ENCODE measurements at regions not wholly inside any gene's neighbourhood (a gene's known extent, or its start where the extent isn't known, plus 50 kb on each side); places are given as distances from the start of the nearest gene placed in this dataset.

DNA sequence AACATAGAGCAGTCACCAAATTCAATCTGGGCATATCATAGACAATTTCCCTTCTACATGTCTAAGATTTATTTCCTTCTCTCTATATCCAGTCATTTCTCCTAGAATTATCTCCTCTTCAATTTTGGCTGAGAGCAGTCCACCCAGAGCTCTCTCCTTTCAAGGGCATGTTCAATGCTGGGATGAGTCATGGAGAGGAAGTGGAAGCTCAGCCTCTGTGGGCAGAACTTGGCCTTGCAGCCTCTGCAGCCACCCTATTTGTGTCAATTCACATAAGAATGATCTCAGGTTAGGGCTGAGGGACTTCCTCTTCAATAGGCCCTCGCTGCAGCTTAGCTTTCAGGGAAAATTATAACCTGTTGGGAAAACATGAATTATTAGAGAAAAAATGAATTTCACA lies 560.8 kb downstream of the POM121L12 start:
- H3K36me3 ChIP-seq (ENCODE audit: control insufficient read depth in 3 of 3, insufficient read depth in 2 of 3, low read depth in 1 of 3, low read length in 3 of 3): no peaks in the 10 kb centered on the region
- WGBS, 3 donors: 37 to 52% (median 42%) methylated on average over 1 of the region's 1 CpG
- FAIRE-seq (no peak), DNase-seq (no peak)
- no peaks in the 10 kb centered on the region for H3K27me3 ChIP-seq (ENCODE audit: control insufficient read depth in 3 of 3, insufficient read depth in 3 of 3, low read length in 3 of 3)
- H3K4me3 ChIP-seq (ENCODE audit: low read depth in 1 of 3, low read length in 3 of 3): no peak overlapping the region
- H3K27ac ChIP-seq (ENCODE audit: low read depth in 1 of 3, low read length in 2 of 3): no peak overlapping the region
- H3K9me3 ChIP-seq (ENCODE audit: control insufficient read depth in 2 of 2, insufficient read depth in 1 of 2, low read depth in 1 of 2, low read length in 1 of 2): no peaks in the 10 kb centered on the region
- H3K4me1 ChIP-seq (ENCODE audit: control insufficient read depth in 3 of 3, insufficient read depth in 2 of 3, low read depth in 1 of 3, low read length in 2 of 3): no peaks in the 10 kb centered on the region

DNA sequence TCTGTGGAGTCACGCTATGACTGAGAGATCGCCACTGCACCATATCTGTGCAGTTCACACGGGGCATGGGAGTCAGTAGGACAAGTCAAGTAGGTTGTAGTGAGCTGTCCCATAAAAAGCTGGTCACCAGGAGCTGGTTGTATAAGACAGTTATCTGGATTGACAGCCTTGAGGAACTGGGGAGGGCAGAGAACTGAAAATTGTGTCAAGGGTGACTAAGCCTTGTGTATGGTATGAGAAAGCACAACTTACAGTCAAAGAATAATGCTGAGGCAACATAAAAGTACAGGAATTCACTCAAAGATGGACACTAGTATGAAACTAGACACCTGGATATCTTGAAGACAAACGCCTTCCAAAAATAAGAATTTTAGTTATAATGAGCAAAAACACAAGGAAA lies 564.9 kb downstream of the POM121L12 start:
- H3K4me3 ChIP-seq (ENCODE audit: low read depth in 1 of 3, low read length in 3 of 3): no peak overlapping the region
- no peaks in the 10 kb centered on the region for H3K9me3 ChIP-seq (ENCODE audit: control insufficient read depth in 2 of 2, insufficient read depth in 1 of 2, low read depth in 1 of 2, low read length in 1 of 2)
- DNase-seq: no peak
- no peaks in the 10 kb centered on the region for H3K36me3 ChIP-seq (ENCODE audit: control insufficient read depth in 3 of 3, insufficient read depth in 2 of 3, low read depth in 1 of 3, low read length in 3 of 3)
- no peak overlapping the region for H3K27ac ChIP-seq (ENCODE audit: low read depth in 1 of 3, low read length in 2 of 3)
- no peaks in the 10 kb centered on the region for H3K27me3 ChIP-seq (ENCODE audit: control insufficient read depth in 3 of 3, insufficient read depth in 3 of 3, low read length in 3 of 3)
- H3K4me1 ChIP-seq (ENCODE audit: control insufficient read depth in 3 of 3, insufficient read depth in 2 of 3, low read depth in 1 of 3, low read length in 2 of 3): no peaks in the 10 kb centered on the region
- 73 to 79% (median 74%) methylated on average over 4 of the region's 4 CpGs for WGBS, 3 donors
- FAIRE-seq: no peak

DNA sequence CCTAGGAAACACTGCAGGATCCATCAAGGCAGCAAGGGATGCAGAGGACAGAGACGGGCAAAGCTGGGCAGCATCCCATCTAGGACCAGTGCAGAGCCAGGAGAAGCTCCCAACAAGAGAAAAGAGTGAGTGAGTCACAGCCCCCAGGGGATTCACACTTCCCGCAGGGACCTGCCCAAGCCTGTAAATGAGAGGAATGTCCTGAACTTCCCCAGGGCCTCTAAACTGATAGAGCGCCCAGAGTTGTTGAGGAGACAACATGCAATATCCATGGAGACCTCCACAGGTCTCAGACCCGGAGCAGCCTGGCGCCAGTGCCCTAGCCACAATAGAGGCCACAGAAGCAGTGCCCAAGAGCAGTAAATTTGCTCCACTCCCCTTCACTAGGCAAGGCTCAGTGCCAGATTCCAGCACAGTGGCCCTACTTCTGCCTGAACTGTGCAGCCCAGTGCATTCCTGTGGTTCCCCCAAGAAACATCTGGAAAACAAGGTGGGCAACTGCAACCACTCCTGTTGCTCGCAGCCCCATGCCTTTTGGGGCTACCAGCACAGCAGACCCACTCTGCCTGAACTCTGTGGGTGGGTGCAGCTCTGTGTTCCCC lies 567.5 kb downstream of the POM121L12 start:
- H3K36me3 ChIP-seq (ENCODE audit: control insufficient read depth in 3 of 3, insufficient read depth in 2 of 3, low read depth in 1 of 3, low read length in 3 of 3): no peaks in the 10 kb centered on the region
- 77 to 84% (median 81%) methylated on average over 6 of the region's 6 CpGs for WGBS, 3 donors
- FAIRE-seq (no peak), DNase-seq (no peak)
- no peaks in the 10 kb centered on the region for H3K4me1 ChIP-seq (ENCODE audit: control insufficient read depth in 3 of 3, insufficient read depth in 2 of 3, low read depth in 1 of 3, low read length in 2 of 3)
- H3K9me3 ChIP-seq (ENCODE audit: control insufficient read depth in 2 of 2, insufficient read depth in 1 of 2, low read depth in 1 of 2, low read length in 1 of 2): no peaks in the 10 kb centered on the region
- H3K27me3 ChIP-seq (ENCODE audit: control insufficient read depth in 3 of 3, insufficient read depth in 3 of 3, low read length in 3 of 3): no peaks in the 10 kb centered on the region
- no peak overlapping the region for H3K27ac ChIP-seq (ENCODE audit: low read depth in 1 of 3, low read length in 2 of 3)
- H3K4me3 ChIP-seq (ENCODE audit: low read depth in 1 of 3, low read length in 3 of 3): no peak overlapping the region

DNA sequence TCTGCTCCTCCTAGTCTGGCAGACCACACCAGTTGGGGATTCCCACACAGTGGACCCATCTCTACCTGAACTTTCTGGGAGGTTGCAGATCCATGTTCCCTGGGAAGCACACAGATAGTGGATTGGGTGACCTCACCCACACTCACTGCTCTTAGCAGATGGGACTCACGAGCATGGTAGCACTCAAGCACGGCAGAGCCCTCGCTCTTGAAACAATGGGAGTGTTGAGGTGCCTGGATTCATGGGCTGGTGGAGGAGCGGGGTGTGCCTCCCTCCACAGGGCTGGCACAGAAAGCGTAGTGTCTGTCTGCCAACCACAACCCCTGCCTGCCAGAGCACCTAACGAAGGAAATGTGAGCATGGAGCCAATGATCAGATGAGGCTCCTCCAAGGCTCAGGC lies 568.0 kb downstream of the POM121L12 start:
- Histone ChIP-seq H3K27me3 (ENCODE audit: control insufficient read depth in 3 of 3, insufficient read depth in 3 of 3, low read length in 3 of 3) (no peaks in the 10 kb centered on the region), H3K36me3 (ENCODE audit: control insufficient read depth in 3 of 3, insufficient read depth in 2 of 3, low read depth in 1 of 3, low read length in 3 of 3) (no peaks in the 10 kb centered on the region), H3K27ac (ENCODE audit: low read depth in 1 of 3, low read length in 2 of 3) (no peak overlapping the region), H3K4me1 (ENCODE audit: control insufficient read depth in 3 of 3, insufficient read depth in 2 of 3, low read depth in 1 of 3, low read length in 2 of 3) (no peaks in the 10 kb centered on the region), H3K4me3 (ENCODE audit: low read depth in 1 of 3, low read length in 3 of 3) (no peak overlapping the region), H3K9me3 (ENCODE audit: control insufficient read depth in 2 of 2, insufficient read depth in 1 of 2, low read depth in 1 of 2, low read length in 1 of 2) (no peaks in the 10 kb centered on the region)
- 84 to 85% (median 84%) methylated on average over 6 of the region's 6 CpGs for WGBS, 3 donors
- DNase-seq: no peak
- no peak for FAIRE-seq

DNA sequence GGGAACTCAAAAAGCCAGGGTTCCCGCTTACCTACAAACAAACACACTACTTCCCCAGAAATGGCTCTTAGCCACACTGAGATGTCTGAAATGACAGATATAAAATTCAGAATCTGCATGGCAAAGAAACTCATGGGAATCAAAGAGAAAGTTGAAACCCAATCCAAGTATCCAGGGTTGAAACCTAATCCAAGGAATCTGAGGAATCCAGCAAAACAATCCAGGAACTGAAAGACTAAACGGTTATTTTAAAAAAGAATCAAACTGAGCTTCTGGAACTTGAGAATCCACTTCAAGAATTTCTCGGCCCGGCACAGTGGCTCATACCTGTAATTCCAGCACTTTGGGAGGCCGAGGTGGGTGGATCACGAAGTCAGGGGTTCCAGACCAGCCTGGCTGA lies 568.8 kb downstream of the POM121L12 start:
- 55 to 73% (median 64%) methylated on average over 6 of the region's 6 CpGs for WGBS, 3 donors
- H3K27me3 ChIP-seq (ENCODE audit: control insufficient read depth in 3 of 3, insufficient read depth in 3 of 3, low read length in 3 of 3): no peaks in the 10 kb centered on the region
- H3K4me1 ChIP-seq (ENCODE audit: control insufficient read depth in 3 of 3, insufficient read depth in 2 of 3, low read depth in 1 of 3, low read length in 2 of 3): no peaks in the 10 kb centered on the region
- H3K27ac ChIP-seq (ENCODE audit: low read depth in 1 of 3, low read length in 2 of 3): no peak overlapping the region
- H3K9me3 ChIP-seq (ENCODE audit: control insufficient read depth in 2 of 2, insufficient read depth in 1 of 2, low read depth in 1 of 2, low read length in 1 of 2): no peaks in the 10 kb centered on the region
- FAIRE-seq: no peak
- H3K4me3 ChIP-seq (ENCODE audit: low read depth in 1 of 3, low read length in 3 of 3): no peak overlapping the region
- DNase-seq: no peak
- no peaks in the 10 kb centered on the region for H3K36me3 ChIP-seq (ENCODE audit: control insufficient read depth in 3 of 3, insufficient read depth in 2 of 3, low read depth in 1 of 3, low read length in 3 of 3)

DNA sequence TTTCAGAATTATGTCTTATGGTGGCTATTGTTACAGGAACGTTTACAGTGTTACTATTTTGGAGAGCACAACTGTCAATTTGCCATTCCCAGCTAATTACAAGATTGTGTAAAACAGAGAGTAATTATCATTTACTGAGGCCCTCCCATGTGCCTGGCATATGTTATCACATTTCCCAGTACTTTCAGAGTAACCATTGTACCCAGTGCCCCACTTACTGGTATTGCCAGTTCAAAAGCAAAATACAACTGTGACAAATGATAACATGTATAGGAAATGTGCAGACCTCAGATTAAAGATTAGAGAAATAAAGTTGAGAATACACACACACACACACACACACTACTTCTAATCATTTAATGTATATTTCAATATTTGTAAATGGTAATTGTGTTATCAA lies 572.5 kb downstream of the POM121L12 start:
- no peaks in the 10 kb centered on the region for H3K36me3 ChIP-seq (ENCODE audit: control insufficient read depth in 3 of 3, insufficient read depth in 2 of 3, low read depth in 1 of 3, low read length in 3 of 3)
- no peak overlapping the region for H3K4me3 ChIP-seq (ENCODE audit: low read depth in 1 of 3, low read length in 3 of 3)
- no peaks in the 10 kb centered on the region for H3K27me3 ChIP-seq (ENCODE audit: control insufficient read depth in 3 of 3, insufficient read depth in 3 of 3, low read length in 3 of 3)
- FAIRE-seq (no peak), DNase-seq (no peak)
- H3K4me1 ChIP-seq (ENCODE audit: control insufficient read depth in 3 of 3, insufficient read depth in 2 of 3, low read depth in 1 of 3, low read length in 2 of 3): no peaks in the 10 kb centered on the region
- H3K27ac ChIP-seq (ENCODE audit: low read depth in 1 of 3, low read length in 2 of 3): no peak overlapping the region
- 43 to 48% (median 44%) methylated on average over 1 of the region's 1 CpG for WGBS, 3 donors
- no peaks in the 10 kb centered on the region for H3K9me3 ChIP-seq (ENCODE audit: control insufficient read depth in 2 of 2, insufficient read depth in 1 of 2, low read depth in 1 of 2, low read length in 1 of 2)

DNA sequence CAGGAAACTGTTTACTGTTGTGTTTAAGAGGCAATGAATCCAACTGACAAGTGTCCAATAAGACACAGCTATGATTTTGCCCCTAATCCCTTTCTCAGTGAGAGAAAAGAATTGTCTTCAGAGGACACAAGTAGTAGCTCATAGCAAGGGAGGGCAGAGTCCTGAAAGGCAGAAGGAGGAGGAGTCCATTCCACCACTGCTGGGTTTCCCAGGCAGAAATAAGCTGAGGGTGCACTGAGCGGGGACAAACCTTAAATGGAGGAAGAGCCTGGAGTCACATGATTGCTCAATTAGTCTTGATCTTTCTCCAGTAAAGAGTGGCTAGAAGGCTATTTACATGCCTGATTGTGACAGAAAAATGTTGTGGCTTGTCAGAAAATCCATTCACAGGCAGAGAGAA lies 573.8 kb downstream of the POM121L12 start:
- no peaks in the 10 kb centered on the region for H3K4me1 ChIP-seq (ENCODE audit: control insufficient read depth in 3 of 3, insufficient read depth in 2 of 3, low read depth in 1 of 3, low read length in 2 of 3)
- no peaks in the 10 kb centered on the region for H3K27me3 ChIP-seq (ENCODE audit: control insufficient read depth in 3 of 3, insufficient read depth in 3 of 3, low read length in 3 of 3)
- H3K4me3 ChIP-seq (ENCODE audit: low read depth in 1 of 3, low read length in 3 of 3): no peak overlapping the region
- DNase-seq: no peak
- FAIRE-seq: no peak
- H3K36me3 ChIP-seq (ENCODE audit: control insufficient read depth in 3 of 3, insufficient read depth in 2 of 3, low read depth in 1 of 3, low read length in 3 of 3): no peaks in the 10 kb centered on the region
- WGBS, 3 donors: 72 to 89% (median 83%) methylated on average over 1 of the region's 1 CpG
- no peak overlapping the region for H3K27ac ChIP-seq (ENCODE audit: low read depth in 1 of 3, low read length in 2 of 3)
- no peaks in the 10 kb centered on the region for H3K9me3 ChIP-seq (ENCODE audit: control insufficient read depth in 2 of 2, insufficient read depth in 1 of 2, low read depth in 1 of 2, low read length in 1 of 2)

DNA sequence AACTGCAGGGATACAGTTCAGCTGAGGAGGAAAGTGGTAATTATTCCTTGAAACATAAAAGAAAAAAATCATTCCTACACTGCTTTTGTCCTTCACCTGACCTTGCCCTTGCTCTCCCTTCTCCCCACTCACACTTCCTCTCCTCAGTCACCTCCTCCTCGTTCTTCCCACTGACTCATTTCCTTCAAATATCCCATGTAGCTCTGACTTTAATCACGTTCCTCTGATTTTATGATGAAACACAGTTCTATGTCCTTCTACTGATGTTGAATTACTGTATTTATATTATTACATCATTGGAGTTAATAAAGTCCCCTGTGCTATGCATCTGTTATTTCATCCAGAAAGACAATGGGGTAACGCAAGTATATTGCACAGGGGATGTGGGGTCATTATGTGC lies 575.6 kb downstream of the POM121L12 start:
- Histone ChIP-seq H3K9me3 (ENCODE audit: control insufficient read depth in 2 of 2, insufficient read depth in 1 of 2, low read depth in 1 of 2, low read length in 1 of 2) (no peaks in the 10 kb centered on the region), H3K4me1 (ENCODE audit: control insufficient read depth in 3 of 3, insufficient read depth in 2 of 3, low read depth in 1 of 3, low read length in 2 of 3) (no peaks in the 10 kb centered on the region), H3K27ac (ENCODE audit: low read depth in 1 of 3, low read length in 2 of 3) (no peak overlapping the region), H3K27me3 (ENCODE audit: control insufficient read depth in 3 of 3, insufficient read depth in 3 of 3, low read length in 3 of 3) (no peaks in the 10 kb centered on the region), H3K36me3 (ENCODE audit: control insufficient read depth in 3 of 3, insufficient read depth in 2 of 3, low read depth in 1 of 3, low read length in 3 of 3) (no peaks in the 10 kb centered on the region), H3K4me3 (ENCODE audit: low read depth in 1 of 3, low read length in 3 of 3) (no peak overlapping the region)
- WGBS, 3 donors: 44 to 60% (median 51%) methylated on average over 3 of the region's 3 CpGs
- no peak for FAIRE-seq
- no peak for DNase-seq

DNA sequence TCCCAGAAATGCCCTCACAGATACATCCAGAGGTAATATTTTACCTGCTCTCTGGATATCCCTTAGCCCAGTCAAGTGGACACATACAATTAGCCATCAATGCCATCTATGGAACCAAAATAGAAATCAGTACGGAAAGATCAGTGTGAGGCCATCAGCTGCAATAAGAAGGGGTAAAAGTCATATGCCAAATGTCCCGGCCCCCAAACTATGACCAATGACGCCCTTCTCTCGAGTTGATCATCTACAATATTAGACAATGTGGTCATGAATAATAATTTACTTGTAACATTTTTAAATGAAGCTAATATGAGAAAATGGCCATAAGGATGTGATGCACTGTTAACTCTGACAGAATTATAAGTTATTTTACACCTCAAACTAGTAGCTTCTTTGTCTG lies 588.9 kb downstream of the POM121L12 start:
- DNase-seq (no peak), FAIRE-seq (no peak)
- Histone ChIP-seq H3K4me3 (ENCODE audit: low read depth in 1 of 3, low read length in 3 of 3) (no peak overlapping the region), H3K4me1 (ENCODE audit: control insufficient read depth in 3 of 3, insufficient read depth in 2 of 3, low read depth in 1 of 3, low read length in 2 of 3) (no peaks in the 10 kb centered on the region), H3K9me3 (ENCODE audit: control insufficient read depth in 2 of 2, insufficient read depth in 1 of 2, low read depth in 1 of 2, low read length in 1 of 2) (peaks cover 2 to 5% of the 10 kb centered on the region in 2 donors), H3K36me3 (ENCODE audit: control insufficient read depth in 3 of 3, insufficient read depth in 2 of 3, low read depth in 1 of 3, low read length in 3 of 3) (no peaks in the 10 kb centered on the region), H3K27me3 (ENCODE audit: control insufficient read depth in 3 of 3, insufficient read depth in 3 of 3, low read length in 3 of 3) (no peaks in the 10 kb centered on the region), H3K27ac (ENCODE audit: low read depth in 1 of 3, low read length in 2 of 3) (no peak overlapping the region)
- 66 to 79% (median 69%) methylated on average over 4 of the region's 4 CpGs for WGBS, 3 donors

All from small intestine (tissue), 7 donors.